ENCODE measurements at regions not wholly inside any gene's neighbourhood (a gene's known extent, or its start where the extent isn't known, plus 50 kb on each side); places are given as distances from the start of the nearest gene placed in this dataset.
A peak's percentile ranks its signal among the peaks of the same experiment; 100 is the strongest.

DNA sequence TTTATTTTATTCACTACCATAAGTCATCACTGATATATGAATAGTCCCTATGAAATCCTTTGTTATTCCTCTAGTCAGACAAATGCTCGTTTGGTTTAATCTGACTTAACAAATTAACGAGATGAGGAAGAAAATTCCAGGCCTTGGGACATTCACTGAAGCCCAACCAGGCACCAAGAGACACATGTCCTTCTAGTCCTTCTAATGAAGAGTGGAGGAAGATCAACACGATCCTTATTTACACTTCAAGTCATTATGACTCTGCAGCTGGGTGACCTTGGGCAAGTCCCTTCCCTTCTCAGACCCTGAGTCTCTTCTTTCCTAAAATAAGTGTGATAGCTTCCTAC, 117.5 kb downstream of the CEBPB start:
- no peaks in the 10 kb centered on the region for H3K36me3 ChIP-seq
- H3K27me3 ChIP-seq = no peaks in the 10 kb centered on the region
- H3K4me3 ChIP-seq = peak overlapping the region in 1 of 2 donors; percentile 16
- no peak for ATAC-seq
- TF ChIP-seq POLR2AphosphoS5 (IDR thresholded peaks at IDR 0.05) (no peak), EP300 (IDR thresholded peaks at IDR 0.05) (no peak), POLR2A (IDR thresholded peaks at IDR 0.05) (no peak)
- TF ChIP-seq, protein P1, sequence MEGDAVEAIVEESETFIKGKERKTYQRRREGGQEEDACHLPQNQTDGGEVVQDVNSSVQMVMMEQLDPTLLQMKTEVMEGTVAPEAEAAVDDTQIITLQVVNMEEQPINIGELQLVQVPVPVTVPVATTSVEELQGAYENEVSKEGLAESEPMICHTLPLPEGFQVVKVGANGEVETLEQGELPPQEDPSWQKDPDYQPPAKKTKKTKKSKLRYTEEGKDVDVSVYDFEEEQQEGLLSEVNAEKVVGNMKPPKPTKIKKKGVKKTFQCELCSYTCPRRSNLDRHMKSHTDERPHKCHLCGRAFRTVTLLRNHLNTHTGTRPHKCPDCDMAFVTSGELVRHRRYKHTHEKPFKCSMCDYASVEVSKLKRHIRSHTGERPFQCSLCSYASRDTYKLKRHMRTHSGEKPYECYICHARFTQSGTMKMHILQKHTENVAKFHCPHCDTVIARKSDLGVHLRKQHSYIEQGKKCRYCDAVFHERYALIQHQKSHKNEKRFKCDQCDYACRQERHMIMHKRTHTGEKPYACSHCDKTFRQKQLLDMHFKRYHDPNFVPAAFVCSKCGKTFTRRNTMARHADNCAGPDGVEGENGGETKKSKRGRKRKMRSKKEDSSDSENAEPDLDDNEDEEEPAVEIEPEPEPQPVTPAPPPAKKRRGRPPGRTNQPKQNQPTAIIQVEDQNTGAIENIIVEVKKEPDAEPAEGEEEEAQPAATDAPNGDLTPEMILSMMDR (IDR thresholded peaks at IDR 0.05) = no peak
- 22 to 57% methylated on average over 3 of the region's 3 CpGs for WGBS, 2 donors (ENCODE audit: low coverage in 1 of 2)
- H3K4me1 ChIP-seq = peaks cover 0 to 88% (median 53%) of the 10 kb centered on the region in 3 donors
- peak overlapping the region; percentile 77 to 90 (median 82) for H3K27ac ChIP-seq
- no peaks in the 10 kb centered on the region for H3K9me3 ChIP-seq

DNA sequence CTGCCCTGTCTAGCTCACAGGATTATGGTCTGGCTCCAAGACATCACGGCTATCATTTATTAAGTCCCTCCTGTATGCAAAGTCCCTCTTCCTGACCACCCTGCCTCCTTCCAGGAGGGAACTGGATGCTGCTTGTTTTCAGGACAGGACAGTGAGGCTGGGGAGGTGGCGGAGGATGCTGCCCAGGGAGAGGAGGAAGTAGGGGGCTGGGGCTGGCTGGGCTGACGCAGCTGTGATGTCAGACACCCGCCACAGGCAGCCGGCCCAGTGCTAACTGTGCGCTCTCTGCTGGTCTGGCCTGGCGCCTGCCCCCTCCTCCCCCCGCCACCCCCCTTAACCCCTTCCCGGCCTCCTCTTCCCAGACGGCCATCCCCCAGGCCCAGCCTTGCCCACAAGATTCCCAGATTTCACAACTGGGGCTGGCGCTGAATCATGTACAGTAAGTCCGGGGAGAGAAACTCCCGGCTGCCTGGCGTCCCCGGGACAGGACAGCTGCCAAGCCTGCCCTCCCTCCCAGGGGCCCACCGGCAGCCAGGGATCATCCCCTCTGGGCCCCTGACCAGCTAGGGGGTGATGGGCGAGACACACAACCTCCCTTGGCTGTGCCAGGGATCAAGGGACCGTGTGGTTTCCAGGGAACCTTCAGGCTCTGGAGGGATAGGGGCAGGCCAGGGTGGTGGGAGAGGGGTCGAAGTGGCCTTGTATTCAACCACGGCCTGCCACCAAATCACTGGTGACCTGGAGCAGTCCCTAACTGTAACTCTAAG, 118.1 kb downstream of the CEBPB start:
- no peaks in the 10 kb centered on the region for H3K9me3 ChIP-seq
- TF ChIP-seq, protein P1 (IDR thresholded peaks at IDR 0.05) = peak in 2 of 4 experiments; percentile 16 to 48
- TF ChIP-seq POLR2AphosphoS5 (IDR thresholded peaks at IDR 0.05) = peak; percentile 97
- peak; percentile 75 for TF ChIP-seq EP300 (IDR thresholded peaks at IDR 0.05)
- TF ChIP-seq POLR2A (IDR thresholded peaks at IDR 0.05) = peak in 1 of 2 donors; percentile 61
- H3K27ac ChIP-seq = peak overlapping the region; percentile 77 to 90 (median 82)
- peak; percentile 79 for ATAC-seq
- no peaks in the 10 kb centered on the region for H3K36me3 ChIP-seq
- H3K4me1 ChIP-seq = peaks cover 0 to 87% (median 53%) of the 10 kb centered on the region in 3 donors
- WGBS, 2 donors (ENCODE audit: low coverage in 1 of 2) = 7 to 15% methylated on average over 3 to 4 of the region's 20 CpGs
- peak overlapping the region in 1 of 2 donors; percentile 16 for H3K4me3 ChIP-seq
- no peaks in the 10 kb centered on the region for H3K27me3 ChIP-seq

DNA sequence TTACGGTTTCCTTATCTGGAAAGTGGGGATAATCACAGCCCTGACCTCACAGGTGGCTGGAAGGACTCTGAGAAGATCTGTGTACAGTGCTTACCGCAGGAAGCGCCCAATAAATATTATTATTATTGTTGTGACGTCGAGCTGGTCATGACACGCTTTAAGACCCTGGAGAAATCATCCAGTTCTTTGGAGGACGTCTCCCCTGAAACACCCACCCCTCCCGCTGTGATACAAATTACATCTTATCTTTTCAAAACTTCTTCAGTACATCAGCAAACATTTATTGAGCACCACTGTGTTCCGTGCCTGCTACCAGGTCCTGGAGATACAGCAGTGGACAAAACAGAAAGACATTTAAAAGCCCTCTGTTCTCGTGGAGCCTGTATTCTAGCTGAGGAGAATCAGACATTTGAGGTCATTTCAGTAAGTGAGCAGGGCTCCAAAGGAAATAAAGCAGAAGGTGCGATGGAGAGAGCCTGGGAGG, 118.7 kb downstream of the CEBPB start:
- H3K27me3 ChIP-seq = no peaks in the 10 kb centered on the region
- no peaks in the 10 kb centered on the region for H3K36me3 ChIP-seq
- peak overlapping the region; percentile 77 to 90 (median 82) for H3K27ac ChIP-seq
- peaks cover 0 to 80% (median 47%) of the 10 kb centered on the region in 3 donors for H3K4me1 ChIP-seq
- no peak for TF ChIP-seq EP300 (IDR thresholded peaks at IDR 0.05)
- TF ChIP-seq, protein P1 (IDR thresholded peaks at IDR 0.05) = no peak
- H3K9me3 ChIP-seq = no peaks in the 10 kb centered on the region
- 44 to 60% methylated on average over 10 to 11 of the region's 11 CpGs for WGBS, 2 donors (ENCODE audit: low coverage in 1 of 2)
- no peak for ATAC-seq
- no peak overlapping the region for H3K4me3 ChIP-seq

DNA sequence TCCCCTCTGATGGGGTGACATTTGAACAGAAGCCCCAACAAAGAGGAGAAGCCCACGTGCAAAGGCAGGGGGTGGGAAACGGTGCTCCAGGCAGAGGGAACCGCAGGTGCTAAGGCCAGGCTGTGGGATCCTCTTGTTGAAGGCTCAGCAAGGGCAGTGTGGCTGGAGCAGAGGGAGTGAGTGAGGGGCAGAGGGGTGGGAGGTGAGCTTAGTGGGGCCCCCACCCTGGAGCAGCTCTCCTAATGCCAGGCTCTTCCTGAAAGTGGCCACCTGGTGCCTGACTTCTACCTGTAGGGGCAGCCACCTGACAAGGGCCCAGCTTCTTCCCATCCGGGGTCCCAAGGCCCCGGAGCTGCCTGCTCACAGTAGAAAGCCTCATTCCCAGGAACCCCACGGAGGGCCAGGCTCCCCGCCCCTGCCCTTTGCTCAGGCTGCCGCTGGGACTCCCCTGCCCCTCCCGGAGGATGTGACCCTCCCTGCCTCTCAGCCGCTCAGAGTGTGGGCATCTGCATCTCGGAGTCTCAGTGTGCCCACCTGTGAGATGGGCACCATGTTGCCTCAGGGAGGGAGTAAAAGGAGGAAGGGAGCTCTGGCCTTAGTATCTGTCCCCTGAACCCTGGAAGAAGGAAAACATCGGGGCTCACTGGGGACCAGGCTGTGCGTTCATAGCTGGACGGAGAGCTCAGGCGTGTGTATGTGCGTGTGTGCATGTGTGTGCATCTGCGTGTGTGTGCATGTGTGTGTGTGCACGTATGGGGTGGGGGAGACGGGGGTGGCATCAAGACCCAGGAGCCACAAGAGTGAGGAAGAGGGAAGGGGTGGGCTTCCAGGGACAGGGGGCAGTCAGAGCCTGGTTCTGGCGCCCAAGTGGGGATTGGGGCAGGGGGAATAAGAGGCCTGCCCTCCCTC, 119.4 kb downstream of the CEBPB start:
- 69 to 93% methylated on average over 4 to 10 of the region's 20 CpGs for WGBS, 2 donors (ENCODE audit: low coverage in 1 of 2)
- no peak overlapping the region for H3K4me3 ChIP-seq
- no peak for ATAC-seq
- H3K27me3 ChIP-seq = no peaks in the 10 kb centered on the region
- peak overlapping the region in 3 of 4 donors; percentile 78 to 90 (median 86) for H3K27ac ChIP-seq
- TF ChIP-seq POLR2A (IDR thresholded peaks at IDR 0.05) (no peak), EP300 (IDR thresholded peaks at IDR 0.05) (no peak), POLR2AphosphoS5 (IDR thresholded peaks at IDR 0.05) (no peak)
- TF ChIP-seq, protein P1 (IDR thresholded peaks at IDR 0.05) = no peak
- peaks cover 0 to 73% (median 40%) of the 10 kb centered on the region in 3 donors for H3K4me1 ChIP-seq
- H3K9me3 ChIP-seq = no peaks in the 10 kb centered on the region
- no peaks in the 10 kb centered on the region for H3K36me3 ChIP-seq

Measured in gastroesophageal sphincter (tissue), 4 donors.